Liver (tissue), 8 donors: ENCODE measurements at regions not wholly inside any gene's neighbourhood (a gene's known extent, or its start where the extent isn't known, plus 50 kb on each side); places are given as distances from the start of the nearest gene placed in this dataset.
A peak's percentile ranks its signal among the peaks of the same experiment; 100 is the strongest.
"Not testable (repeated sequence)": the region's sequence is repeated elsewhere in the genome, so short reads cannot be mapped to it uniquely, and the experiment has no call there.

Experiments
- DNase-seq: peaks from one replicate; pipeline ENCODE4 v3.0.0-alpha.2; 2017; ENCODE audit warnings: low spot score
- H3K27ac ChIP-seq, 2 donors: one replicate each; pipeline ENCODE4 v1.7.0; 2013; ENCODE audit warnings: inconsistent platforms in 2 of 2, low read length in 2 of 2, control low read depth in 1 of 2, low read depth in 1 of 2, mild to moderate bottlenecking in 1 of 2
- H3K27me3 ChIP-seq, 4 donors: one replicate each; pipeline versions ENCODE4 v1.6.1 to v1.7.0; 2013; ENCODE audit warnings: low read length in 3 of 4, inconsistent platforms in 1 of 4, mild to moderate bottlenecking in 1 of 4, moderate library complexity in 1 of 4; ENCODE audit not compliant: control insufficient read depth in 4 of 4, insufficient read depth in 4 of 4
- H3K36me3 ChIP-seq, 4 donors: one replicate each; pipeline versions ENCODE4 v1.6.1 to v1.7.0; 2013; ENCODE audit warnings: low read length in 3 of 4, mild to moderate bottlenecking in 3 of 4, low read depth in 1 of 4, moderate library complexity in 1 of 4; ENCODE audit not compliant: control insufficient read depth in 4 of 4, insufficient read depth in 3 of 4
- H3K4me1 ChIP-seq, 4 donors: one replicate each; pipeline versions ENCODE4 v1.6.1 to v1.7.0; 2013; ENCODE audit warnings: low read length in 3 of 4, mild to moderate bottlenecking in 3 of 4, moderate library complexity in 1 of 4; ENCODE audit not compliant: control insufficient read depth in 4 of 4, insufficient read depth in 4 of 4
- H3K4me3 ChIP-seq, 3 donors: one replicate each; pipeline versions ENCODE4 v1.6.1 to v1.7.0; 2013; ENCODE audit warnings: low read length in 3 of 3, control low read depth in 1 of 3, low read depth in 1 of 3, mild to moderate bottlenecking in 1 of 3
- H3K9ac ChIP-seq, 2 donors: one replicate each; pipeline ENCODE4 v1.7.0; 2013; ENCODE audit warnings: low read length in 2 of 2, mild to moderate bottlenecking in 2 of 2, moderate library complexity in 2 of 2, control low read depth in 1 of 2, low read depth in 1 of 2
- H3K9me3 ChIP-seq, 4 donors: one replicate each; pipeline versions ENCODE4 v1.6.1 to v1.7.0; 2013; ENCODE audit warnings: low read length in 3 of 4; ENCODE audit not compliant: control insufficient read depth in 4 of 4
- ATF3 ChIP-seq: IDR thresholded peaks from 2 replicates; pipeline ENCODE4 v1.6.1; 2016; ENCODE audit warnings: antibody characterized with exemption
- CTCF ChIP-seq: fragments of 150-350 bp; IDR thresholded peaks from 2 replicates; pipeline ENCODE4 v1.5.1; 2017; ENCODE audit warnings: improper control_type of control experiment, low read depth, low read length; ENCODE audit not compliant: missing input control
- EGR1 ChIP-seq, 2 donors: IDR thresholded peaks; 2 replicates each; pipeline ENCODE4 v1.6.1; 2016 to 2018; ENCODE audit warnings: antibody characterized with exemption in 2 of 2, low read depth in 2 of 2
- FOXA1 ChIP-seq: IDR thresholded peaks from 2 replicates; pipeline ENCODE4 v1.6.1; 2016; ENCODE audit warnings: antibody characterized with exemption
- FOXA2 ChIP-seq: IDR thresholded peaks from 2 replicates; pipeline ENCODE4 v1.6.1; 2016; ENCODE audit warnings: antibody characterized with exemption
- GABPA ChIP-seq, 2 donors: IDR thresholded peaks in 1 of 2; conservative IDR thresholded peaks in 1 of 2; 2 replicates each; pipeline ENCODE4 v1.6.1; 2016; ENCODE audit warnings: antibody characterized with exemption in 2 of 2, mild to moderate bottlenecking in 1 of 2, moderate library complexity in 1 of 2
- HNF4A ChIP-seq, 2 donors: conservative IDR thresholded peaks; 2 replicates each; pipeline ENCODE4 v1.6.1; 2016; ENCODE audit warnings: antibody characterized with exemption in 2 of 2, mild to moderate bottlenecking in 2 of 2
- HNF4G ChIP-seq: IDR thresholded peaks from 2 replicates; pipeline ENCODE4 v1.6.1; 2016; ENCODE audit warnings: antibody characterized with exemption
- JUND ChIP-seq, 2 donors: IDR thresholded peaks; 2 replicates each; pipeline ENCODE4 v1.6.1; 2016; ENCODE audit warnings: antibody characterized with exemption in 2 of 2
- MAX ChIP-seq: IDR thresholded peaks from 2 replicates; pipeline ENCODE4 v1.6.1; 2016; ENCODE audit warnings: antibody characterized with exemption
- NR2F2 ChIP-seq: IDR thresholded peaks from 2 replicates; pipeline ENCODE4 v1.6.1; 2016; ENCODE audit warnings: antibody characterized with exemption
- RAD21 ChIP-seq, 2 donors: IDR thresholded peaks; 2 replicates each; pipeline ENCODE4 v1.6.1; 2016; ENCODE audit warnings: antibody characterized with exemption in 2 of 2, mild to moderate bottlenecking in 2 of 2
- REST ChIP-seq: IDR thresholded peaks from 2 replicates; pipeline ENCODE4 v1.6.1; 2016; ENCODE audit warnings: antibody characterized with exemption, mild to moderate bottlenecking
- RXRA ChIP-seq, 2 donors: IDR thresholded peaks; 2 replicates each; pipeline ENCODE4 v1.6.1; 2017 to 2018; ENCODE audit warnings: antibody characterized with exemption in 2 of 2, mild to moderate bottlenecking in 1 of 2
- SP1 ChIP-seq: IDR thresholded peaks from 2 replicates; pipeline ENCODE4 v1.6.1; 2018; ENCODE audit warnings: antibody characterized with exemption, mild to moderate bottlenecking
- TAF1 ChIP-seq: conservative IDR thresholded peaks from 2 replicates; pipeline ENCODE4 v1.6.1; 2016; ENCODE audit warnings: antibody characterized with exemption, mild to moderate bottlenecking
- YY1 ChIP-seq: IDR thresholded peaks from 2 replicates; pipeline ENCODE4 v1.6.1; 2016; ENCODE audit warnings: antibody characterized with exemption, mild to moderate bottlenecking
- WGBS: extraction: QIAGEN DNeasy Blood & Tissue Kit; methylation state at CpG from one replicate; pipeline ENCODE4 v1.1.7; 2013; 5-methylcytosine and 5-hydroxymethylcytosine counted together
- donor health status: healthy.
- donor health status: healthy.
- donor health status: healthy.
- donor health status: healthy.
- donor health status: healthy.

- peaks cover 0 to 4% (median 1%) of the 10 kb centered on the region in 4 donors for H3K27me3 ChIP-seq
These were observed 120.5 kb upstream of the GHITM start for GRCh38 chr10:84018826-84019225.

GRCh38 chr10:84019854-84020458, 119.4 kb upstream of the GHITM start:
- H3K4me3 ChIP-seq, H3K27ac ChIP-seq, H3K27me3 ChIP-seq, H3K9ac ChIP-seq, H3K36me3 ChIP-seq, DNase-seq, H3K9me3 ChIP-seq, H3K4me1 ChIP-seq: not testable (repeated sequence)
- WGBS: 65% methylated on average over 9 of the region's 9 CpGs

More at GRCh38 chr10:84018826-84019225, 120.5 kb upstream of the GHITM start:
- WGBS: 85% methylated on average over 3 of the region's 3 CpGs
- no peaks in the 10 kb centered on the region for H3K4me1 ChIP-seq
- TF ChIP-seq RAD21 (IDR thresholded peaks at IDR 0.05): no peak
- TF ChIP-seq SP1: no peak
- no peak for TF ChIP-seq FOXA2
- TF ChIP-seq JUND (IDR thresholded peaks at IDR 0.05): no peak
- TF ChIP-seq RXRA (IDR thresholded peaks at IDR 0.05): no peak
- no peak for TF ChIP-seq NR2F2
- TF ChIP-seq GABPA (IDR thresholded peaks at IDR 0.05 in 1 of 2, conservative IDR thresholded peaks at IDR 0.05 in 1 of 2): no peak
- no peak for TF ChIP-seq ATF3
- TF ChIP-seq TAF1: no peak
- H3K4me3 ChIP-seq: no peak overlapping the region
- no peaks in the 10 kb centered on the region for H3K36me3 ChIP-seq
- H3K9ac ChIP-seq: no peak overlapping the region
- H3K9me3 ChIP-seq: no peaks in the 10 kb centered on the region
- no peak overlapping the region for H3K27ac ChIP-seq
- DNase-seq: no peak

GRCh38 chr10:84026821-84027257, 112.5 kb upstream of the GHITM start:
- H3K27ac ChIP-seq: no peak overlapping the region
- H3K4me3 ChIP-seq: no peak overlapping the region
- no peak for DNase-seq
- H3K27me3 ChIP-seq: no peaks in the 10 kb centered on the region
- no peaks in the 10 kb centered on the region for H3K36me3 ChIP-seq
- no peak for TF ChIP-seq FOXA2
- TF ChIP-seq CTCF: peak; percentile 62
- TF ChIP-seq RAD21 (IDR thresholded peaks at IDR 0.05): peak; percentile 53 to 68
- no peak for TF ChIP-seq MAX
- no peak for TF ChIP-seq GABPA (IDR thresholded peaks at IDR 0.05 in 1 of 2, conservative IDR thresholded peaks at IDR 0.05 in 1 of 2)
- H3K4me1 ChIP-seq: no peaks in the 10 kb centered on the region
- H3K9me3 ChIP-seq: no peaks in the 10 kb centered on the region
- H3K9ac ChIP-seq: no peak overlapping the region

GRCh38 chr10:84029840-84030239, 109.5 kb upstream of the GHITM start:
- no peak overlapping the region for H3K9ac ChIP-seq
- H3K4me1 ChIP-seq: no peaks in the 10 kb centered on the region
- no peaks in the 10 kb centered on the region for H3K27me3 ChIP-seq
- no peak for DNase-seq
- H3K36me3 ChIP-seq: no peaks in the 10 kb centered on the region
- H3K4me3 ChIP-seq: no peak overlapping the region
- no peak overlapping the region for H3K27ac ChIP-seq
- 77% methylated on average over 4 of the region's 4 CpGs for WGBS
- no peaks in the 10 kb centered on the region for H3K9me3 ChIP-seq
- TF ChIP-seq JUND (IDR thresholded peaks at IDR 0.05) (no peak), GABPA (IDR thresholded peaks at IDR 0.05 in 1 of 2, conservative IDR thresholded peaks at IDR 0.05 in 1 of 2) (no peak), HNF4G (no peak), RAD21 (IDR thresholded peaks at IDR 0.05) (no peak), NR2F2 (no peak), ATF3 (no peak), TAF1 (no peak), HNF4A (conservative IDR thresholded peaks at IDR 0.05) (no peak), YY1 (no peak), MAX (no peak), EGR1 (IDR thresholded peaks at IDR 0.05; ENCODE audit: low read depth in 2 of 2) (no peak), SP1 (no peak), FOXA1 (no peak), FOXA2 (no peak), REST (no peak), RXRA (IDR thresholded peaks at IDR 0.05) (no peak)
